GM12875 (cell line): ENCODE measurements at regions not wholly inside any gene's neighbourhood (a gene's known extent, or its start where the extent isn't known, plus 50 kb on each side); places are given as distances from the start of the nearest gene placed in this dataset.

Source experiments
- H3K4me3 ChIP-seq: one replicate; pipeline ENCODE4 v1.5.1; 2011; ENCODE audit warnings: low read depth, low read length, control low read depth
- TF ChIP-seq, protein P1 (sequence below): IDR thresholded peaks from 2 replicates; pipeline ENCODE4 v1.5.1; 2011; ENCODE audit warnings: low read depth, mild to moderate bottlenecking, control low read depth, inconsistent platforms, low read length, moderate library complexity, borderline replicate concordance; ENCODE audit not compliant: insufficient read depth

DNA sequence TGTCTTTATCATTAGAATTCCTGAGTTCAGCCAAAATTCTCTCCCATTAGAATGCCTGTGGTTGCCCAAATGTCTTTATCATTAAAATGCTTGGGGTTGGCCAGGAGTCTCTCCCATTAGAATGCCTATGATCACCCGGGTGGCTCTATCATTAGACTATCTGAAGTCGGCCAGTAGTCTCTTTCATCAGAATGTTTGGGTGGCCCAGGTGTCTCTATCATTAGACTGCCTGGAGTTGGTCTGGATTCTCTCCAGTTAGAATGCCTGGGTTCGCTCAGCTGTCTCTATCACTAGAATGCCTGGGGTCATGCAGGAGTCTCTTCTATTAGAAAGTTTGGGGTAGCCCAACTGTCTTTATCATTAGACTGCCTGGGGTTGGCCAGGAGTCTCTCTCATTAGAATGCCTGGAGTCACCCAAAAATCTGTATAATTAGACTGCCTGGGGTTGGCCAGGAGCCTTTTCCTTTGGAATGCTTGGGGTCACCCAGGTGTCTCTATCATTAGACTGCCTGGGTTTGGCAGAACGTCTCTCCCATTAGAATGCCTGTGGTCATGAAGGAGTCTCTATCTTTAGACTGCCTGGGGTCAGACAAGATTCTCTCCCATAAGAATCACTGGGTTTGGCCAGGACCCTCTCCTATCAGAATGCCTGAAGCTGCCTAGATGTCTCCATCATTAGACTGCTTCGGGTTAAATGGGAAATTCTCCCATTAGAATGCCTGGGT, 1478.3 kb downstream of the UQCRFS1 start:
- TF ChIP-seq, protein P1, sequence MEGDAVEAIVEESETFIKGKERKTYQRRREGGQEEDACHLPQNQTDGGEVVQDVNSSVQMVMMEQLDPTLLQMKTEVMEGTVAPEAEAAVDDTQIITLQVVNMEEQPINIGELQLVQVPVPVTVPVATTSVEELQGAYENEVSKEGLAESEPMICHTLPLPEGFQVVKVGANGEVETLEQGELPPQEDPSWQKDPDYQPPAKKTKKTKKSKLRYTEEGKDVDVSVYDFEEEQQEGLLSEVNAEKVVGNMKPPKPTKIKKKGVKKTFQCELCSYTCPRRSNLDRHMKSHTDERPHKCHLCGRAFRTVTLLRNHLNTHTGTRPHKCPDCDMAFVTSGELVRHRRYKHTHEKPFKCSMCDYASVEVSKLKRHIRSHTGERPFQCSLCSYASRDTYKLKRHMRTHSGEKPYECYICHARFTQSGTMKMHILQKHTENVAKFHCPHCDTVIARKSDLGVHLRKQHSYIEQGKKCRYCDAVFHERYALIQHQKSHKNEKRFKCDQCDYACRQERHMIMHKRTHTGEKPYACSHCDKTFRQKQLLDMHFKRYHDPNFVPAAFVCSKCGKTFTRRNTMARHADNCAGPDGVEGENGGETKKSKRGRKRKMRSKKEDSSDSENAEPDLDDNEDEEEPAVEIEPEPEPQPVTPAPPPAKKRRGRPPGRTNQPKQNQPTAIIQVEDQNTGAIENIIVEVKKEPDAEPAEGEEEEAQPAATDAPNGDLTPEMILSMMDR = no peak
- H3K4me3 ChIP-seq = no peak overlapping the region

DNA sequence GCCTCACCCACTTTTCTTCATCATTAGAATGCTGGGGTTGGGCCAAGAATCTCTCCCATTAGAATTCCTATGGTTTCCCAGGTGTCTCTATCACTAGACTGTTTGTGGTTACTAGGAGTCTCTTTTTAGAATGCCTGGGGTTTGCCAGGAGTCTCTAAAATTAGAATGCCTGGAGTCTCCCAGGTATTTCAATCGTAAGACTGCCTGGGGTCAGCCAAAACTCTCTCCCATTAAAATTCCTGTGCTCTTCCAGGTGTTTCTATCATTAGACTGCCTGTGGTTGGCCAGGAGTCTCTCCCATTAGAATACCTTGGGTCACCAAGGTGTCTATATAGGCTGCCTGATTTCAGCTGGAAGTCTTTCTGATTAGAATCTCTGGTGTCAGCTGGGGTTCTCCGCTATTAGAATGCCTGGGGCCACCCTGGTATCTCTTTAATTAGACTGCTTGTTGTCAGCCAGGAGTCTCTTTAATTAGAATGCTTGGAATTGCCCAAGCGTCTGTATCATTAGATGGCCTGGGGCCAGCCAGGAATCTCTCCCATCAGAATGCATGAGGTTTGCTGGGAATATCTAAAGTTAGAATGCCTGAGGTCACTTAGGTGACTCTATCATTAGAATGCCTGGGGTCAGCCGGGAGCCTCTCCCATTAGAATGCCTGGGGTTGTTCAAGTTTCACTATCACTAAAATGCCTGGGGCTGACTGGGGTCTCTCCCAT, 1479.2 kb downstream of the UQCRFS1 start:
- TF ChIP-seq, protein P1 = no peak
- H3K4me3 ChIP-seq = no peak overlapping the region

DNA sequence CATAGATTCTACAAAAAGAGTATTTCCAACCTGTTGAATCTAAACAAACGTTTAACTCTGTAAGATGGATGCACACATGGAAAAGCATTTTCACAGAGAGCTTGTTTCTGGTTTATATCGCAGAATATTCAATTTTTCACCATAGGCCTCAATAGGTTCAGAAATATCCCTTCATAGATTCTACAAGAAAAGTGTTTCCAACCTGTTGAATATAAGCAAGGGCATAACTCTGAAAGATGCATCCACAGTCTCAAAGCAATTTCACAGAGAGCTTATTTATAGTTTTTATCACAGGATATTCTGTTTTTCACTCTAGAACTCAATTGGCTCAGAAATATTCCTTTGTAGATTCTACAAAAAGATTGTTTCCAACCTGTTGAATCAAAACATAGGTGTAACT, 1483.6 kb downstream of the UQCRFS1 start:
- H3K4me3 ChIP-seq = no peak overlapping the region
- TF ChIP-seq, protein P1 = no peak

DNA sequence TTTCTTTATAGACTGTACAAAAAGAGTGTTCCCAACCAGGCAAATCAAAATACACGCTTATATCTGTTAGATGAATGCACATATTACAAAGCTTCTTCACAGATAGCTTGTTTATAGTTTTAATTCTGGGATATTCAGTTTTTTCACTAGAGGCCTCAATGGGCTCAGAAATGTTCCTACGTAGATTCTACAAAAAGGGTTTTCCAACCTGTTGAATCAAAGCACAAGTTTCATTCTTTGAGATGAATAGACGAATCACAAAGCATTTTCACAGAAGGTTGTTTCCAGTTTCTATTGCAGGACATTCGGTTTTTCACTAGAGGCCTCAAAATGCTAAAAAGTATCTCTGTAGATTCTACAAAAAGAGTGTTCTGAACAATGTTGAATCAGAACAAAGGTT, 1490.3 kb downstream of the UQCRFS1 start:
- no peak overlapping the region for H3K4me3 ChIP-seq
- TF ChIP-seq, protein P1 = no peak

DNA sequence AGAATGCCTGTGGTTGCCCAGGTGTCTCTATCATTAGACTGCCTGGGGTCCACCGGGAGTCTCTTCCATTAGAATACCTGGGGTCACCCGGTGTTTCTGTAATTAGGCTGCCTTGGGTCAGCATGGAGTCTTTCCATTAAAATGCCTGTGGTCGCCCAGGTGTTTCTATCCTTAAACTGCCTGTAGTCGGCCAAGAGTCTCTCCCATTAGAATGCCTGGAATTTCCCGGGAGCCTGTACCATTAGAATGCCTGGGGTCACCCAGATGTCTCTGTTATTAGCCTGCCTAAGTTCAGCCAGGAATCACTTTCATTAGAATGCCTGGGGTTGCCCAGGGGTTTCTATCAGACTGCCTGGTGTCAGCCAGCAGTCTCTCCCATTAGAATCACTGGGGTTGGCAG, 1492.8 kb downstream of the UQCRFS1 start:
- TF ChIP-seq, protein P1 = no peak
- H3K4me3 ChIP-seq = no peak overlapping the region

DNA sequence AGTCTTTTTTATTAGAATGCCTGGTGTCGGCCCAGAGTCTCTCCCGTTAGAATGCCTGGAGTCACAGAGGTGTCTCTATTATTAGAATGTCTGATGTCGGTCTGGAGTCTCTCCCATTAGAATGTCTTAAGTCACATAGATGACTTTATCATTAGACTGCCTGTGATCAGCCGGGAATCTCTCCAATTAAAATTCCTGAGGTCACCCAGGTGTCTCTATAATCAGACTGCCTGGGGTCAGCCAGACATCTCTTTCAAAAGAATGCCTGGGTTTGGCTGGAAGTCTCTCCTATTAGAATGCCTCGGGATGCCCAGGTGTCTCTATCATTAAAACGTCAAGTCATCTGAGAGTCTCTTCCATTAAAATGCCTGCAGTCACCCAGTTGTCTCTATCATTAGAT, 1493.9 kb downstream of the UQCRFS1 start:
- H3K4me3 ChIP-seq = no peak overlapping the region
- TF ChIP-seq, protein P1 = no peak

DNA sequence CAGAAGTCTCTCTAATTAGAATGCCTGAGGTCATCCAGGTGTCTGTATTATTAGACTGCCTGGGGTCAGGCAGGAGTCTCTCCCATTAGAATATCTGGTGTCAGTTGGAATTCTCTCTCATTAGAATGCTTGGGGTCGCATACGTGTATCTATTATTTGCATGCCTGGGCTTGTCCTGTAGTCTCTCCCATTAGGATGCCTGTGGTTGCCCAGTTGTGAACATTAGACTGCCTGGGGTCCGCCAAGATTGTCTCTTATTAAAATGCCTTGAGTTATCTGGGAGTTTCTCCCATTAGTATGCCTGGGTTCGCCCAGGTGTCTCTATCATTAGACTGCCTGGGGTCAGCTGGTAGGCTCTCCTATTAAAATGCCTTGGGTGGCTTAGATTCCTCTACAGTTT, 1494.7 kb downstream of the UQCRFS1 start:
- TF ChIP-seq, protein P1 = no peak
- no peak overlapping the region for H3K4me3 ChIP-seq
